ENCODE measurements at regions not wholly inside any gene's neighbourhood (a gene's known extent, or its start where the extent isn't known, plus 50 kb on each side); places are given as distances from the start of the nearest gene placed in this dataset.

- TF ChIP-seq CTCF (IDR thresholded peaks at IDR 0.05) (no peak), POLR2A (IDR thresholded peaks at IDR 0.05) (no peak), POLR2AphosphoS5 (IDR thresholded peaks at IDR 0.05; ENCODE audit: insufficient read depth in 1 of 2, low read depth in 1 of 2) (no peak)
These were observed 72.0 kb upstream of the ALDH1L1 start for GRCh38 chr3:126252373-126252772.
